NCI-H82 treated with DMSO at 0.1 percent for 48 hours (cell line): ENCODE measurements at regions not wholly inside any gene's neighbourhood (a gene's known extent, or its start where the extent isn't known, plus 50 kb on each side); places are given as distances from the start of the nearest gene placed in this dataset.
"Not testable (repeated sequence)": the region's sequence is repeated elsewhere in the genome, so short reads cannot be mapped to it uniquely, and the experiment has no call there.

Source experiments
- DNase-seq: peaks from one replicate; lab custom pipeline; 2025; ENCODE audit not compliant: unreplicated experiment; lab: John Stamatoyannopoulos, UW

DNA sequence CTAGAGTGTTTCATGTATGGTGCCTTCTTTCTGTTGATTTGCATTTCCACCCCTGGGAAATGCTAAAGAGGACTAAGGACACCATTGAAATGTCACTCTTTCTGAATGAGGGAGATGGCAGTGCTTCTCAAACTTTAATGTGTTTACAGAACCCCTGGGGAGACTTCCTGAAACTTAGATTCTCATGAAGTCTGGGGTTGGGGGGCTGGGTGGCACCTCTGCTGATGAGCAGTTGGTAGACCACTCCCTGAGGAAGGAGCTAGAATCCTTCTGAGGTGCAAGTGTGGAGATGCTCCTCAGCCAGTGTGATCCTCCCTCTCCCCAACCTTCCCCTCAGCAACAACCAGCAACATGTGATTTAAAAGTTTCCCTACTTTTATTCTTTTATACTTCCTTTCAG is 546.8 kb downstream of the LRRC70 start:
- DNase-seq: no peak

DNA sequence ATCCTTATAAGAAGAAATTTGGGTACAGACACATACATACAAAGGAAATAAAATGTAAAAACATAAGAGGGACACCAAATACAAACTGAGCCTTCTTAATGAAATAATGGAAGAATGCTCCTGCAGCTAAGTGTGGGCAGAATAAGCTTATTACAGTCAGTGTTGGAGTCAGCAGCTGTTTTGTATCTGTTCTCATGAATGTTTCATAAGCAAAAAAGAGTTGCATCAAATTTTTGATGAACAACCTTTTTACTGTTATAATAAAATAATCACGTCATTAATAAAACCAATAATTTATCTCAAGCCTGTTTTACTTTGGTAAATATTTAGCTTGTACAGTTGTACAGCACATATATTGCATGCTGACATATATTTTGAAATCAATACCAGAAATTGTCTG is 545.6 kb downstream of the LRRC70 start:
- no peak for DNase-seq

DNA sequence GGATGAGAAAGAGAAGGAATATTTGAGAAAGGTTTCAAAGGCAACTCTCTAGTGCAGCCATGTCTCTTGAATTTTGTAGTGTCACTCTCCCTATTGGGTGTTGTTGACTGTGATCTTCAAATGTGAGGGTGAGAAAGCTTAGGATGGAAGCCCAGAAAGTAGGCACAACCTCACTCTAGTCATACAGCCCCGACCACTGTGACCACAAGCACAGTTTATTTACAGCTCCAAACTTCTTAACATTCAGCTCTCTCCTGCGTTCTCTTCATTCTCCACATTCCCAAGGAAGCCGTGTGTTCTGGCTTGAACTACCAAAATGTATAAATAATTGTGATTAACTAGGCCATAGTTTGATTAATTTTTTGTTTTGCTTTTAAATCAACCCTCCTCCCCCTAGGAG is 542.9 kb downstream of the LRRC70 start:
- DNase-seq: no peak

DNA sequence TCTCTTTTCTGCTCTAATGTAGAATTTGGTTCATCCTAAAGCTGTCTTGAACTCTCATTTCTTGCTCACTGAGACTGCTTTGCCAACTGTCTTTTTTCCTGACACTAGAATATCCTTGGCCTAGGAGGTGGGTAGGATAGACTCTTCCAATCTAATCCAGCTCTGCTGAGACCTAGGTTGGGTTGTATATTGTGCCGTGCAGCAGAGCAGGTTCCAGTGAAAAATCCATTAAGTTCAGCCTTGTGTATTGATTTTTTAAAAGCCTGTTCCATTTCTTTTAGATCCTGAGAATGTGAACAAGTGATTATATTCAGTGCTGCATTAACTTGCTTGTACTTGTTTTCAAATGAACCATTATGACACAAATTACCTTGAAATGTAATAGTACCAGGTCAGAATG is 539.6 kb downstream of the LRRC70 start:
- DNase-seq: no peak

GRCh38 chr5:63111891-63112290 is 533.3 kb downstream of the LRRC70 start:
- no peak for DNase-seq

DNA sequence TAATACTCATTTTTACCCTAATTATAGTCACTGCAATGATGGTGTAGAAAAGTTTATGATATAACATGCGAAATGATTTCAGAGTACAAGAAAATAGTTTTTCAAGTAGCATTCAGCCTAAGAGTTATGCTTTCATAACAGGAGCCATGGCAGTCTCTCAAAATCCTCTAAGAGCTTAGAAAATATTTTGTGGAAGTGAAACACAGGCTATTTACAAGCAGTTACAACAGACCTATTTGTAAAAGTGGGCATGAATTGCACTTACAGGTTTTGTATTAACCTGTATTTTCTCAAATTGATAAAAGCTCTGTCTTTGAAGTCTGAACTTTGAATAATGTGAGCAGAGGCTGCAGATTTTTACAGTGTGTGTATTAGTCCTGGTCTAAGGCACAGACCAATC is 523.3 kb downstream of the LRRC70 start:
- DNase-seq: no peak

DNA sequence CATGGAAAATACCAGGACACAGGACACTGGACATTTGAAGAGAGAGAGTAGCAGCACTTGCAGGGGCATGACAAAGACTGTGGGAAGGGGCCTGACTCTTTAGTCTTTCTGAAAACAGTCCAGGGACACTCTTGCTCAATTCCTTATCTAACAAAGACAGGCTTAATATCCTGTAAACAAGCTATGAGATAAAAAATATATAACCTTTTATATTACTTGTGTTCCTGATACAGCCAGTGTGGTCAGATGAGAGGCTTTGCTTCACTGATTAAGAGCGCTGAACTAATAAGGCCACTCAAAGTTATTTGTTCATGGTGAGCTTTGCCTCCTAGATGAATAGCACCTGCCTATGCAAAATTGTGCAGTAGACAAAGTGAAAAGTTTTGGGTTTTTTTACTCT is 518.7 kb downstream of the LRRC70 start:
- DNase-seq: no peak

DNA sequence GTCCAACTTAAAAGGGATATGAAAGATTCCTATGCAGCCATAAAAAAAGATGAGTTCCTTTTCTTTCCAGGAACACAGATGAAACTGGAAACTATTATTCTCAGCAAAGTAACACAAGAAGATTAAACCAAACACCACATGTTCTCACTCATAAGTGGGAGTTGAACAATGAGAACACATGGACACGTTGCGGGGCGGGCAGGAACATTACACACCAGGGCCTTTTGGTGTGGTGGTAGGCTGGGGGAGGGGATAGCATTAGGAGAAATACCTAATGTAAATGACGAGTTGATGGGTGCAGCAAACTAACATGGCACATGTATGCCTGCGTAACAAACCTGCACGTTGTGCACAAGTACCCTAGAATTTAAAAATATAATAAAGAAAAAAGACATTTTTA is 516.1 kb downstream of the LRRC70 start:
- DNase-seq: no peak

- DNase-seq: no peak
Measured at GRCh38 chr5:63089147-63089546, 510.5 kb downstream of the LRRC70 start.

GRCh38 chr5:63085561-63085960 is 506.9 kb downstream of the LRRC70 start:
- DNase-seq: no peak

GRCh38 chr5:63083689-63084088 is 505.1 kb downstream of the LRRC70 start:
- DNase-seq: not testable (repeated sequence)

- DNase-seq: no peak
Measured at GRCh38 chr5:63081402-63081801, 502.8 kb downstream of the LRRC70 start.

GRCh38 chr5:63070001-63070400 is 491.4 kb downstream of the LRRC70 start:
- DNase-seq: no peak

GRCh38 chr5:63055421-63055820 is 476.8 kb downstream of the LRRC70 start:
- DNase-seq: no peak

GRCh38 chr5:63053019-63053638 is 474.5 kb downstream of the LRRC70 start:
- no peak for DNase-seq

DNA sequence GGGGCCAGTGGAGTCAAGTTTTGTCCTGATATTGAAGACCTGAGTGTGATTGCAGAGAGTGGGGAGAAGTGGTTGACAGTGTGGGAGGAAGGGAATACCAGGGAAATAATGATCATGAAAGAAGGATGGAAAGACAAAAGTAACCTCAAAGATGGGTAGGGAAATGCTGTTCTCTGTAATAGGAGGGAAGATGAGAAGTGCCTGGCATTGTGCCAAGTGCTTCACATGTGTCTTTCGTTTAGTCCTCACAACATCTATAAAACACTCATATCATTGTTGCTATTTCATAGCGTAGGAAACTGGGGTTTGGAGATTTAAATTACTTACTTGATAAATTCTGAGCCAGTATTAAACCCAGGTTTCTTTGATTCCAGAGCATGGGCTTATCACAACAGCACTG is 472.3 kb downstream of the LRRC70 start:
- no peak for DNase-seq

GRCh38 chr5:63049935-63050334 is 471.3 kb downstream of the LRRC70 start:
- DNase-seq: no peak

DNA sequence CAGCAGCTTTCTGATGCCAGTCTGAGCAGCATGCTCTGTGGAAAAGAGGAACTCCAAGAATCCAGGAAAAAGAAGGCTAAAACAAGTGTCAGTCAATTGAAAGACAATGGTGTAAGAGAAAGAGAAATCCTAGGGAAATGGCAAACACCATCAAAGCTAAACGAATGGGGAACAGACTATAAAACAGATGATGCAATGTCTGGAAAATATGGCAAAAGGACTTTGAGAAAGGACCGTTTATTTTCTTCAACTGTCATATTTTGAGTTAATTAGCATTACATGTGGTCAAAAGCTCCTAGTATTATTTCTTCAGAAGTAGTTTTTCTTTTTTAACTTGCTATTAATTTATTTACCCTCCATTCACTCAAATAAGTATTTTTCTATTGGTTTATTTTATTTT is 465.2 kb downstream of the LRRC70 start:
- no peak for DNase-seq

DNA sequence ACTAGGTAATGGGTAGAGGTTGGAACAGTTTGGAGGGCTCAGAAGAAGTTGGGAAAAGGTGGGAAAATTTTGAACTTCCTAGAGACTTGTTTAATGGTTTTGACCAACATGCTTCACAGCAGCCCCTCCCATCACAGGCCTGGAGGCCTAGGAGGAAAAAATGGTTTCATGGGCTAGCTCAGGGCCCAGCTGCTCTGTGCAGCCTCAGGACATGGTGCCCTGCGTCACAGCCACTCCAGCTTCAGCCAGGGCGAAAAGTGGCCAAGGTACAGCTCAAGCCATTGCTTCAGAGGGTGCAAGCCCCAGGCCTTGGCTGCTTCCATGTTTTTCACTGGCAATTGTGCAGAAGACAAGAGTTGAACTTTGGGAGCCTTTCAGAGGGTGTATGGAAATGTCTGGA is 453.7 kb downstream of the LRRC70 start:
- DNase-seq: no peak

DNA sequence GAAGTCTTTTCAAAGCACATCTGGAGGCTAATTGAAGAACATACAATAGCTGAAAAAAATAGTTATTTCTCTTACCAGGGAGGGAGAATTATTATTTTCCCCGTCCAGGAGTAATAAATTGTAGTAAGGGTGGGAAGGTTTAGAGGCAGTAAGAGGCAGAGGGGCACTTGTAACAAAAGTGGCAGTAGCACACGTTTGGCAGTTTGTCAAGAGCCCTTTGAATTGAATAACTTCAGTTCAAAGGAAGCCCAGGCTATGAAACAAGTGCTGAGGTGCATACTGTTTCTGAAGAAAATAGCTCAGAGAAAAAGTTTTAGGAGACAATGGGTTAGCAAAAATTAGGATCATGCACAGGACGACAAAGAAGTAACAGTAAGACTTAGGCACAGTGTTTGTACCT is 451.3 kb downstream of the LRRC70 start:
- DNase-seq: no peak

DNA sequence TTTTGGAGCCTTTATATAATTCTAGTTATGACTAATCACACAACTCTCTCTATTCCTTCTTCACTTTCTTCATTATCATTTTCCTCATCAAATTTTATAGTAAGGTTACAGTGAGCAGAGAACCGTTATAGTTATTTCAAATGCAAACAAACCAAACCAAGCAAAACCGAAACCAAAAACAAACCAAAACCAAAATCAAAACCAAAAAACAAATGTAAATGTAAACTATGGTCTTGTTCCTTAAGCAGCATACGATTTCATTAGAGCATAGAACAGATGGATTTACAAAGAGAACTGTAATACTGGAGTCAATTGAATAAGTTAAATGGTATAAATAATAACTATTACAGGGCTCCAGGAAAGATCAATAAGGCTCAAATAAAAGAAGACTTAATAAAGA is 447.1 kb downstream of the LRRC70 start:
- no peak for DNase-seq

DNA sequence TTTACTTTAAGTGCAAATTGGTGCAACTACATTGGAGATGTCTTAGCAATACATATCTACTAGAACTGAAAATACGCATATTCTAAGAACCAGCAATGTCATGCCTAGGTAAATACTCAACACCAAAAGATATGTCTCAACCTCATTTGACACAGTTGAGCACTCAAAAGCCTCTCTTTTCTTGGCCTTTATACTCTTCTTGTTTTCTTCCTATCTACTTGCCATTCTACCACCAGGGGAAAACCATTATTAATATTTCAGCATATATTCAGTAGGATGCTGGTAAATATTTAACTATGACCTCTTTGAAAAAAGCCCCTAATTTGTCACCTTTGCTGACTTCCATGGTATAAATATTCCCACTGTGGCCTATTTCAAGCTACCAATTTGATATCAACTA is 443.8 kb downstream of the LRRC70 start:
- no peak for DNase-seq

DNA sequence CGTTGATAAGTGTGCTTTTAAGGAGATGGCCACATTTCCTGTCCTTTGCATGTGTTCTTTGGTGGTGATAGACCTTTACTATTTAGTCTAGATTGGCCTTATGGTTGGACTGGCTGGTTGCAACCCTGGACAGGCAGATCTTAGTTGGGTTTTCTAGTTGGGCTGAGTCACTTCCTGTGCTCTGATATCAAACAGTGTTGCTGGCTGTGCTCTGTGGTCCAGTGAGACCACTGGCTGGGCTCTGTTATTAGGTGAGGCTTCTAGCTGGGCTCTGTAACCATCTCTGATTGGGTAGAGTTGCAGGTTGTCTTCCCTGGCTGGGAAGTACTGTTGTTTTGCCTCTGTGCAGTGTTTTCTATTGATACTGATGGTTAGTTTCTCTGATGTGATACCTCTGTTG is 432.5 kb downstream of the LRRC70 start:
- DNase-seq: no peak

DNA sequence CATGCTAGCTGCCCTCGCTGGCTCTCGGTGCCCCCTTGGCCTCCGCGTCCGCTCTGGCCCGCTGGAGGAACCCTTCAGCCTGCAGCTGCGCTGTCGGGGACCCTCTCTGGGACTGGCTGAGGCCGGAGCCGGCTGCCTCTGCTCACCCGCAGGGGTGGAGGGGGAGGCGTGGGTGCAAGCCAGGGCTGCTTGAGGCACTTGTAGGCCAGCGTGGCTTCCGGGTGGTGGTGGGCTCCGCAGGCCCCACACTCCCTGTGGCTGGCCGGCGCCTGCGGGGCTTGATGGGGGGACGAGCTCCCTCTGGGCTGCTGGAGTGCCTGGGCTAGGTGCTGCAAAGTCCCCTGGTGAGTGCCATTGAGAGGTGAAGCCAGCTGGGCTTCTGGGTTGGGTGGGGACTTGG is 429.6 kb downstream of the LRRC70 start:
- DNase-seq: no peak
